HG03066 (cell line): ENCODE measurements at regions not wholly inside any gene's neighbourhood (a gene's known extent, or its start where the extent isn't known, plus 50 kb on each side); places are given as distances from the start of the nearest gene placed in this dataset.
"Not testable (repeated sequence)": the region's sequence is repeated elsewhere in the genome, so short reads cannot be mapped to it uniquely, and the experiment has no call there.

Experiments used
- ATAC-seq: cut with Tn5 transposase; IDR thresholded peaks from one replicate; pipeline ENCODE4 v1.9.1; 2021; ENCODE audit warnings: low read depth; ENCODE audit not compliant: unreplicated experiment

DNA sequence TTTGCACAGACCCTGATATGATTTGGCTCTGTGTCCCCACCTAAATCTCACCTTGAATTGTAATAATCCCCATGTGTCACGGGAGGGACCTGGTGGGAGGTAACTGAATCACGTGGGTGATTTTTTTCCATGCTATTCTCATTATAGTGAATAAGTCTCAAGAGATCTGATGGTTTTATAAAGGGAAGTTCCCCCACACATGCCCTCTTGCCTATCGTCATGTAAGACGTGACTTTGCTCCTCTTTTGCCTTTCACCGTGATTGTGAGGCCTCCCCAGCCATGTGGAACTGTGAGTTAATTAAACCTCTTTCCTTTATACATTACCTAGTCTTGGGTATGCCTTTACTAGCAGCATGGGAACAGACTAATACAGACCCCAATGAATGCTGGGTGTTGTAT, 347.4 kb downstream of the TUSC7 start:
- ATAC-seq: not testable (repeated sequence)

DNA sequence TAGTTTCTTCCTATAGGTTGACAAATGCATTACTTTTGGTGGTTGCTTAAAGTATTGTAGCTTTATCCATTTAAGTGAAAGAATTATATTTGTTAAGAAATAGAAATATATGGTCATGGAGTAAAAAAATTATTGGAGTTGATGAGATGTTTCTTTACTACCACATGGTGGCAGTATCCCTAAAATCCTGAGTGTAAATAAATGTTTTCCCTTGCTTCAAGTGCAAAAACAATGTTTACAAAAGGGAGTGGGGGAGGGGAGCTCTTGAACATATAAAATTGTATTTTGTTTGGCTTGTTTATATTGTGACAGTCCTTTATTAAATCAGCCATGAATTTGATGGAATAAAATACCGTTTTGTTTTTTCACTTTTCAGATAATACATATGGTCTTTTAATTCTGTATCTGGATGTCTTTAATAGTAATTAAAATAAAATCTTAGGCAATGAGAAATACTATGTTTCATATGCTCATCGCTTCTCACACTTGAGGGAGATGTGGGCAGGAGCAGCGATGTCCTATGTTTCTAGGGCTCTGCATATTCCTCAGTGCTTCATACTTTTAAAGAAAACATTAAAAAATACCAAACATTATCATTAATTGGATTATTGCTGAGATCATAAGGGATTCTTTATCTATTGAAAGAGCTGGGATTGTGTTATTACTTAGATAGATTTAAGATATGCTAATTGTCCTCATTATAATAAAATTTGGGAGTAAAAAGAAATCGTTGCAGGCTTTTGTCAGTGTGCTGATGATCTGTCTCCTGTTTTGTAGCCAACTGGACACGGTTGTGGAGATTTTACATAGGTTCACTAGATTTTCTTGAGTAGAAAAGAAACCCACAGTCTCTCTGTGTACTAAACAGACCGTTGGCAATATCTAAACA, 349.7 kb downstream of the TUSC7 start:
- no peak for ATAC-seq

GRCh38 chr3:117059956-117060270, 350.3 kb downstream of the TUSC7 start:
- ATAC-seq: no peak

DNA sequence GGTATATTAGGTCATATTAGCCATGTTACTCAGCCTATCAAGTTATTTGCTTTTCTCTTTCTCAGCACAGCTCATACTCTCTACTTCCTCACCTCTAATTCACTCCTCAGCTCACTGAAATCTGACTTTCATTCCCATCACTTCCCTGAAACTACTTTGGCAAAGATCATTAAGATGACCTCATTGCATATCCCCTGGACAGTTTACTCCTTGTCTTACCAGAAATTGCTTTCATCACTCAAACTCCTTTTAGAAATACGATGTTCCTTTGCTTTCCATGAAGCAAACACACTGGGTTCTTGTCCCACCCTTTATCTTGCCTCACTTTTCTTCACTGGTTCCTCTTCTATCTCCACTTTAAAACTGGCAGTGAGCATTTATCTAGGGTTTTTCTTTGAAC, 354.4 kb downstream of the TUSC7 start:
- ATAC-seq: no peak

- no peak for ATAC-seq
Measured at GRCh38 chr3:117068301-117068700, 358.7 kb downstream of the TUSC7 start.

DNA sequence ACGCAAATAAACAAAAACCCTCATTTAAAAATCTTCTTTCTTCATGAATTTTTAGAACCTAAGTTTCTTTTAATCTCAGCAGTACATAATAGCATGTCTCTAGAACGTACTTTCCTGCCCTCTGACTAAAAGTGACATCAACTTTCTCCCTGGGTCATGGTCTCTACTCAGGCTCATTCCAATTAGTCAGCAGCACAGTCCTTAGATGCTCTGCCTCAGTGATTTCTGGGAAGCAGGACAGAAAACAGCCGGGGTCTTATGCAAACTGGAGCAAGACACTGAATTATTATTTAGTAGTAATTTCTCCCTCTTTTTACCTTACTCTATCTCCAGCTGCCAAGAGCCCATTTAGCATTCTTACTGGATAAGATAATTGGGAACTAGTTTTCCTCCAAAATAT, 365.2 kb downstream of the TUSC7 start:
- no peak for ATAC-seq

DNA sequence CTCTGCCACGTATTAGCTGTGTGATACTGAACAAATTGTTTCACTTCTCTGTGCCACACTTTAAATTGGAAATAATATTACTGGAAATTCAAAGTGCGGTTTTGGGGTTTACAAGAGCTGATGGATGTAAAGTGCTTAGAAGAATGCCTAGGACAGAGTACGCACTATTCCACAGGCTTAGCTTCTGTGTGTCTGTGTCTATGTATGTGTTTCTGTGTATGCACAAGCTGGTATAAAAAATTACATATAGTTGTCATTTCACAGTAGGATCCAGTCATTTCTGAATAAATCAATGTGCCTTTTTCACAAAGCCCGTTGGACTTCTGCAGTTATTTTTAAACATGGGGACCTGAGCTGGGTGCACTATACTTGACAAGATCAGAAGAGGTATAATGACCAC, 370.4 kb downstream of the TUSC7 start:
- ATAC-seq: no peak

DNA sequence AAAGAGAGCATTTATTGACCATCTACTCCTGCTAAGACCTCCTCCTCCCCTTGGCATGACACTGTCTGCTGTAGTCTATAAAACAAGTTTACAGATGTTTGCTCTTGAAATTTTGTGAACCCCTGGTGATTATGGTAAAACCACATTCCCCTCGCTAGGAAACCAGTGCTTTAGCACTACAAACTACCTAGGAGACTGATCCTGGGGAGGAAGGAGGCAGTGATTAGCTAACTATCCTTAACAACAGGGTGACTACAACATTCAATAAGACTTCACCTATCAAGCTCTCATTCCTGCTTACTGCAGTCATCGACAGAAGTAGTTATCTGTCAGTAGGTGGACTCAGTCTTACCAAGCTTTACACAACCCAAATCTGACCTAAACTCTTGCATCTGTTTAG, 371.3 kb downstream of the TUSC7 start:
- ATAC-seq: no peak

DNA sequence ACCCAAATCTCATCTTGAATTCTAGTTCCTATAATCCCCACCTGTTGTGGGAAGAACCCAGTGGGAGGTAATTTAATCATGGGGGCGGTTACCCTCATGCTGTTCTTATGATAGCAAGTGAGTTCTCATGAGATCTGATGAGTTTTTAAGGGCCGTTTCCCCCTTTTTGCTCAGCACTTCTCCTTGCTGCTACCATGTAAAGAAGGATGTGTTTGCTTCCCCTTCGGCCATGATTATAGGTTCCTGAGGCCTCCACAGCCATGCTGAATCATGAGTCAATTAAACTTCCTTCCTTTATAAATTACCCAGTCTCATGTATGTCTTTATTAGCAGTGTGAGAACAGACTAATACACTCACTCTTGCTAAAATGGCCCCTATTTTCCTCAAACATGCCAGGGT, 374.7 kb downstream of the TUSC7 start:
- no peak for ATAC-seq

DNA sequence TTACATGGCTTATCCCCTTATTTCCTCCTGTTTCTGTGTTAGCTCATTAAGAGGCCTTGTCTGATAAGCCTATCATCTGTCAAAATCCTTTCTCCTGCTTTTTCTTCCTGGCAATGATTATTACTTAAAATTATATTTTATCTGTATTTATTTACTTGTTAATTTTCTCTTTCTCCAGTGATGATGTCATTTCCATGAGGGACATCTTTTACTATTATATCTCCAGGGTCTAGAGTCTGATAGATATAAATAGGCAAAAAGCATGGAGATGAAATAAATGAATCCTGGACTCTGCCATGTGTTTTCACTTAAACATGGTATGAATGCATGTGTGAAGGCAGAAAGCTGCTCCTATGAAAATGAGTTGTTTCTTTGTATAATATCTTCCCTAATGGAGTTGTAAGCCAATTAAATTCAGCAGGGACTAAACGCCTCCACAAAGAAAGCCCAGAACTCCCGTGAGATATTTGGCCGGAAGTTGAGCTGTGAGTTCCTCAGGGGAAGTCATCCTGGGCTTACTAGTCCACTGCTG, 375.2 kb downstream of the TUSC7 start:
- no peak for ATAC-seq

GRCh38 chr3:117091676-117092075, 382.1 kb downstream of the TUSC7 start:
- no peak for ATAC-seq

GRCh38 chr3:117096549-117096948, 387.0 kb downstream of the TUSC7 start:
- no peak for ATAC-seq

GRCh38 chr3:117097351-117097750, 387.8 kb downstream of the TUSC7 start:
- no peak for ATAC-seq

DNA sequence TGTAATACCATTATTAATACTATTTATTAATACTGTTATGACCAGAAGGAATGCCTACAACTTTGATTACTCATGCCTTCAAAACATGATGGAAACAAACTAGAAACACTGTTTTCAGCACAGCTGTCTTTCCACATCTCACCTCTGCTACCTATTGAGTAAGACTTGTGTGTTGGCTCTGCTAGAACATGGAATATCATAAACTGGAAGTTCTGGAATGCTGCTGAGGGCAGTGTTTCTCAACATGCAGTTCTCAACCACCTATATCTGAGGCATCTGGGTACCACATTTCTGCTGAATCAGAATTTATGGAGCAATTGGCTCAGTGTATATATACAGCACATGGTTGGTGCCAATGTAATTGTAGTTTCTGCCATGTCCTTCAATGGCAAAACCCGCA, 392.1 kb downstream of the TUSC7 start:
- no peak for ATAC-seq

- no peak for ATAC-seq
Measured at GRCh38 chr3:117102426-117102825, 392.8 kb downstream of the TUSC7 start.

DNA sequence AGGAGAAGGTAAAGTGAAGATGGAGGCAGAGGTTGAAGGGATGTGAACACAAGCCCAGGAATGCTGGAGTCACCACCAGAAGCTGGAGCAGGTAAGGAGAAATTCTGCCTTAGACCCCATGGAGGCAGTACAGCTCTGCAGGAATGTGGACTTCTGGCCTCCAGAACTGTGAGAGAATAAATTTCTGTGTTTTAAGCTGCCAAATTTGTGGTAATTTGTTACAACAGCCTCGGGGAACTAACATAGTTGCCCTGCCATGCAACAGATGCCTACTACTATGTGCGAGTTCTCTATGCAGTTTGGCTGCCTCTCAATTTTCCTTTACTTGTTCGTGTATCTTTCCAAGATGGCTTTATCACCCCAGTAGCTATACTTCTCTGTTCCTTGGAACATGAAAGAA, 394.1 kb downstream of the TUSC7 start:
- ATAC-seq: no peak

- no peak for ATAC-seq
Measured at GRCh38 chr3:117104381-117104780, 394.8 kb downstream of the TUSC7 start.

GRCh38 chr3:117104792-117105191, 395.2 kb downstream of the TUSC7 start:
- ATAC-seq: no peak

DNA sequence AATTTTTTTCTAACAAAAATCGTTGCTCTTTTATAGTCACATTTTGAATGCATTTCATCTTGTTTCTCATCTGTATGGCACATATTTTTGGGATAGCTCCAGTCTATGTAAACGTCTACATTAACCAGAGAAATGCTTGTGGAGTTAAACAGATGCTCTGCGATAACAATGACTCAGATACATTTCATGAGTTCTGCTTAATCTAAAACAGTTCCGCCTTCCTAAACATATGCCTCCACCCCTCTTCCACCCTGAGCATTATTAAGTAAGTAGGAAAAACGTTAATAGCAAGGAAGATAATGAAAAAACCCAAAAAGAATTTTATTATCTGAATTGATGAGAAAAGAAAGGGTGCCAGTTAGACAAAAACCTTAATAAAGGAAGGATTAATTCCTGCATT, 396.1 kb downstream of the TUSC7 start:
- ATAC-seq: no peak

DNA sequence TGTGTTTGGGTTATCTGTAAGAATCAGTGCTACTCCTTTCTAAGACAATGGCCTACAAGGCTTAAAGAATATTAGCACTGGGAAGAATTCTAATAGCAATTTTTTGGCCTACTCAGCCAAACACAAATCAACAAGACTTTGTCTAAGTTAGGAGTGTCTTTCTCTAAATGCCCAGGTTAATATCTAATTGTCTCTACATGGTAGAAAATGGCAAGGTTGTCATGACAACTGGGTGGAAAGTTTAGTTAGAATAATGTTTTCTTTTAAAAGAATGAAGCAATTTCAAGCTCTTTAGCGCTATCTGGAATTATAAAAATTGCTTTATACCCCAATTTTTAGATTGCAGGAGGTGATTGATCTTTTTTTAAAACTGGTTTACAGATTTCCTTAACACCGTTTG, 396.8 kb downstream of the TUSC7 start:
- ATAC-seq: no peak

- ATAC-seq: no peak
Measured at GRCh38 chr3:117107946-117108345, 398.4 kb downstream of the TUSC7 start.

DNA sequence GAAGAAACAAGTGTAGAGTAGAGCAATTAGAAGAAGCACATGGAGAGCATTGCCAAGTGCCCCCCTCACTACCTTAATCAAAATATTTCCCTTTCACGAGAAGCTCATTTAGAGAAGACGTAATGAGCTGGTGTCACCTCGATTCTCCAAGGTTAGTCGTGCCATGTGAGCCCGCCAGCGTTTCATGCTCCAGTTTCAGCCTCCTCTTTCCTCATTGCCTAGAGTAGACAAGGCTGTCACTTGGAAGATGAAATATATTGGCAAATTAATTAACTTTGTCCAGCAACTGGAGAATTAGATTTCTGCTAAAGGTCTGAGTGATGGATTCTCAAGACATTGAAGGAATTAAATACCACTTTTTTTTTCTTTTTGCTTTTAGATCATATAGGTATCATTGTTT, 399.6 kb downstream of the TUSC7 start:
- no peak for ATAC-seq
